ENCODE measurements at regions not wholly inside any gene's neighbourhood (a gene's known extent, or its start where the extent isn't known, plus 50 kb on each side); places are given as distances from the start of the nearest gene placed in this dataset.

GRCh38 chr2:194616334-194616733 is 1040.7 kb upstream of the SLC39A10 start:
- no peak overlapping the region for H3K4me3 ChIP-seq (ENCODE audit: low read length)
- no peaks in the 10 kb centered on the region for H3K36me3 ChIP-seq (replicated peaks; ENCODE audit: low read depth, low read length)
- H3K9ac ChIP-seq (ENCODE audit: low read length), result no peak overlapping the region
- H3K9me3 ChIP-seq (ENCODE audit: insufficient read depth, low read length), result peaks cover under 1% of the 10 kb centered on the region; the same call in 1 of the 2 replicates
- no peak overlapping the region for H3K27ac ChIP-seq (ENCODE audit: low read length)
- no peaks in the 10 kb centered on the region for H3K27me3 ChIP-seq (ENCODE audit: low read depth, low read length)
- H3K4me1 ChIP-seq (ENCODE audit: low read length), result peaks cover 29% of the 10 kb centered on the region
- H2AFZ ChIP-seq (ENCODE audit: low read depth, low read length), result no peak overlapping the region
- TF ChIP-seq EZH2phosphoT487 (IDR thresholded peaks at IDR 0.05; ENCODE audit: low read depth) (no peak), CTCF (IDR thresholded peaks at IDR 0.05; ENCODE audit: low read depth, low read length) (no peak)
- no peaks in the 10 kb centered on the region for H3K79me2 ChIP-seq (ENCODE audit: low read length)
- H4K20me1 ChIP-seq (ENCODE audit: insufficient read depth, low read length), result no peaks in the 10 kb centered on the region
- H3K4me2 ChIP-seq (ENCODE audit: low read length), result 0 out of 2 replicates have a peak overlapping the region, but pooled peaks have one; percentile 3

- H3K9ac ChIP-seq (ENCODE audit: low read length), result no peak overlapping the region
- H3K79me2 ChIP-seq (ENCODE audit: low read length), result no peaks in the 10 kb centered on the region
- H4K20me1 ChIP-seq (ENCODE audit: insufficient read depth, low read length), result no peaks in the 10 kb centered on the region
- H3K4me1 ChIP-seq (ENCODE audit: low read length), result no peaks in the 10 kb centered on the region
- peaks cover 12% of the 10 kb centered on the region; the same call in 1 of the 2 replicates for H3K9me3 ChIP-seq (ENCODE audit: insufficient read depth, low read length)
- no peak overlapping the region for H2AFZ ChIP-seq (ENCODE audit: low read depth, low read length)
- no peaks in the 10 kb centered on the region for H3K36me3 ChIP-seq (replicated peaks; ENCODE audit: low read depth, low read length)
- no peak overlapping the region for H3K4me2 ChIP-seq (ENCODE audit: low read length)
- TF ChIP-seq EZH2phosphoT487 (IDR thresholded peaks at IDR 0.05; ENCODE audit: low read depth), result no peak
- no peak for TF ChIP-seq CTCF (IDR thresholded peaks at IDR 0.05; ENCODE audit: low read depth, low read length)
- no peak overlapping the region for H3K27ac ChIP-seq (ENCODE audit: low read length)
- H3K27me3 ChIP-seq (ENCODE audit: low read depth, low read length), result no peaks in the 10 kb centered on the region
- no peak overlapping the region for H3K4me3 ChIP-seq (ENCODE audit: low read length)
Observed at GRCh38 chr2:194610297-194610696, 1046.7 kb upstream of the SLC39A10 start.

- H3K27ac ChIP-seq (ENCODE audit: low read length), result no peak overlapping the region
- H3K27me3 ChIP-seq (ENCODE audit: low read depth, low read length), result no peaks in the 10 kb centered on the region
- TF ChIP-seq CTCF (IDR thresholded peaks at IDR 0.05; ENCODE audit: low read depth, low read length) (no peak), EZH2phosphoT487 (IDR thresholded peaks at IDR 0.05; ENCODE audit: low read depth) (no peak)
- no peak overlapping the region for H3K9ac ChIP-seq (ENCODE audit: low read length)
- H3K79me2 ChIP-seq (ENCODE audit: low read length), result no peaks in the 10 kb centered on the region
- no peaks in the 10 kb centered on the region for H4K20me1 ChIP-seq (ENCODE audit: insufficient read depth, low read length)
- H2AFZ ChIP-seq (ENCODE audit: low read depth, low read length), result no peak overlapping the region
- H3K4me1 ChIP-seq (ENCODE audit: low read length), result no peaks in the 10 kb centered on the region
- no peaks in the 10 kb centered on the region for H3K9me3 ChIP-seq (ENCODE audit: insufficient read depth, low read length)
- H3K4me2 ChIP-seq (ENCODE audit: low read length), result no peak overlapping the region
- no peaks in the 10 kb centered on the region for H3K36me3 ChIP-seq (replicated peaks; ENCODE audit: low read depth, low read length)
- no peak overlapping the region for H3K4me3 ChIP-seq (ENCODE audit: low read length)
Observed at GRCh38 chr2:194603429-194603828, 1053.6 kb upstream of the SLC39A10 start.

- Histone ChIP-seq H3K9ac (ENCODE audit: low read length) (no peak overlapping the region), H3K4me3 (ENCODE audit: low read length) (no peak overlapping the region), H3K79me2 (ENCODE audit: low read length) (no peaks in the 10 kb centered on the region), H4K20me1 (ENCODE audit: insufficient read depth, low read length) (no peaks in the 10 kb centered on the region), H2AFZ (ENCODE audit: low read depth, low read length) (peak overlapping the region; percentile 58), H3K9me3 (ENCODE audit: insufficient read depth, low read length) (no peaks in the 10 kb centered on the region), H3K27me3 (ENCODE audit: low read depth, low read length) (no peaks in the 10 kb centered on the region), H3K27ac (ENCODE audit: low read length) (no peak overlapping the region), H3K4me1 (ENCODE audit: low read length) (no peaks in the 10 kb centered on the region), H3K4me2 (ENCODE audit: low read length) (0 out of 2 replicates have a peak overlapping the region, but pooled peaks have one; percentile 10), H3K36me3 (replicated peaks; ENCODE audit: low read depth, low read length) (no peaks in the 10 kb centered on the region)
- no peak for TF ChIP-seq CTCF (IDR thresholded peaks at IDR 0.05; ENCODE audit: low read depth, low read length)
- TF ChIP-seq EZH2phosphoT487 (IDR thresholded peaks at IDR 0.05; ENCODE audit: low read depth), result no peak
Observed at GRCh38 chr2:194602750-194603149, 1054.3 kb upstream of the SLC39A10 start.
